C4-2B (cell line): ENCODE measurements at regions not wholly inside any gene's neighbourhood (a gene's known extent, or its start where the extent isn't known, plus 50 kb on each side); places are given as distances from the start of the nearest gene placed in this dataset.

ENCODE experiments used
- ZFX ChIP-seq: fragments of 450-650 bp; IDR thresholded peaks from 2 replicates; pipeline ENCODE4 v1.6.1; 2017
- TF ChIP-seq, protein P1 (sequence below): fragments of 450-650 bp; conservative IDR thresholded peaks from 2 replicates; pipeline ENCODE4 v1.5.1; 2017; ENCODE audit warnings: mild to moderate bottlenecking

DNA sequence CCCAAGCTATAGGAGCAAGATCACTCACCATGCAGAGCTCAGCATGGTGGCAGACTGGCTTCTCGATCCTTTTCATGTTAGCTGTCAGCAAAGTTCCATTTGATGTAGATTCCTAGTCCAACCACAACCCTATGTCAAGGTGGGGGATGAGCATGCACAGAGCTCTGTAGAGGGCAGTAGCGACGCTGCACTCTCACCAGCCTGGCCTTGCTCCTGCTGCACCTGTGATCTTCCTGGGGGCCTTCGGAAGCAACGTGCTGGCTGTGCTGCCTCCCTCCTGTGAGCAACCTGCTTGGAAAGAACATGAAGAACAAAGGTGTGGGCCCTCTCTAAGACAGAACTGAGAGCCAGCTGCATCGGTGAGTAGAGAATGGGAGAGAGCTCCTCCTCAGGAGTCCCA is 479.4 kb upstream of the MYT1L start:
- TF ChIP-seq, protein P1, sequence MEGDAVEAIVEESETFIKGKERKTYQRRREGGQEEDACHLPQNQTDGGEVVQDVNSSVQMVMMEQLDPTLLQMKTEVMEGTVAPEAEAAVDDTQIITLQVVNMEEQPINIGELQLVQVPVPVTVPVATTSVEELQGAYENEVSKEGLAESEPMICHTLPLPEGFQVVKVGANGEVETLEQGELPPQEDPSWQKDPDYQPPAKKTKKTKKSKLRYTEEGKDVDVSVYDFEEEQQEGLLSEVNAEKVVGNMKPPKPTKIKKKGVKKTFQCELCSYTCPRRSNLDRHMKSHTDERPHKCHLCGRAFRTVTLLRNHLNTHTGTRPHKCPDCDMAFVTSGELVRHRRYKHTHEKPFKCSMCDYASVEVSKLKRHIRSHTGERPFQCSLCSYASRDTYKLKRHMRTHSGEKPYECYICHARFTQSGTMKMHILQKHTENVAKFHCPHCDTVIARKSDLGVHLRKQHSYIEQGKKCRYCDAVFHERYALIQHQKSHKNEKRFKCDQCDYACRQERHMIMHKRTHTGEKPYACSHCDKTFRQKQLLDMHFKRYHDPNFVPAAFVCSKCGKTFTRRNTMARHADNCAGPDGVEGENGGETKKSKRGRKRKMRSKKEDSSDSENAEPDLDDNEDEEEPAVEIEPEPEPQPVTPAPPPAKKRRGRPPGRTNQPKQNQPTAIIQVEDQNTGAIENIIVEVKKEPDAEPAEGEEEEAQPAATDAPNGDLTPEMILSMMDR: no peak
- no peak for TF ChIP-seq ZFX
